ENCODE measurements at regions not wholly inside any gene's neighbourhood (a gene's known extent, or its start where the extent isn't known, plus 50 kb on each side); places are given as distances from the start of the nearest gene placed in this dataset.

DNA sequence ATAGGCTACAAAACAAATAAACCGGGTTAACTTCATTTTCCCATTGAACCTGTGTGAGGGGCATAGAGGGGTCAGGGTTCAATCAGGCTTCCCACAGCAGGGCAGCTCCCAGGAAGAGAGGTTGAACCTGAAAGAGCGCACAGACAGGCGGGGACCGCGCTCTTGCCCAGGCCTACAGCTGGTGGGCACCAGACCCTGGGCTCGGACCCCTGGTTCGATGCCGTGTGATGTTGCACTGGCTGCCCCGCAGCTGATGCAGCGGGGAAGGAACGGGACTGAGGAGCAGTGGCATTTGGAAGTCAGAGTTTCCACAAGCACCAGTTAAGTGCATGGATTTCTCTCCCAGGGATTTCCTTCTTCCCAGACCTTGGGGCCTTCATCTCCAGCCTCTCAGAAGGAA lies 72.6 kb upstream of the INSIG1 start:
- TF ChIP-seq, protein P1, sequence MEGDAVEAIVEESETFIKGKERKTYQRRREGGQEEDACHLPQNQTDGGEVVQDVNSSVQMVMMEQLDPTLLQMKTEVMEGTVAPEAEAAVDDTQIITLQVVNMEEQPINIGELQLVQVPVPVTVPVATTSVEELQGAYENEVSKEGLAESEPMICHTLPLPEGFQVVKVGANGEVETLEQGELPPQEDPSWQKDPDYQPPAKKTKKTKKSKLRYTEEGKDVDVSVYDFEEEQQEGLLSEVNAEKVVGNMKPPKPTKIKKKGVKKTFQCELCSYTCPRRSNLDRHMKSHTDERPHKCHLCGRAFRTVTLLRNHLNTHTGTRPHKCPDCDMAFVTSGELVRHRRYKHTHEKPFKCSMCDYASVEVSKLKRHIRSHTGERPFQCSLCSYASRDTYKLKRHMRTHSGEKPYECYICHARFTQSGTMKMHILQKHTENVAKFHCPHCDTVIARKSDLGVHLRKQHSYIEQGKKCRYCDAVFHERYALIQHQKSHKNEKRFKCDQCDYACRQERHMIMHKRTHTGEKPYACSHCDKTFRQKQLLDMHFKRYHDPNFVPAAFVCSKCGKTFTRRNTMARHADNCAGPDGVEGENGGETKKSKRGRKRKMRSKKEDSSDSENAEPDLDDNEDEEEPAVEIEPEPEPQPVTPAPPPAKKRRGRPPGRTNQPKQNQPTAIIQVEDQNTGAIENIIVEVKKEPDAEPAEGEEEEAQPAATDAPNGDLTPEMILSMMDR (IDR thresholded peaks at IDR 0.05): no peak
- no peak for TF ChIP-seq POLR2A (IDR thresholded peaks at IDR 0.05)

All from lower leg skin (tissue), 3 donors.